GM12891 (cell line): ENCODE measurements at regions not wholly inside any gene's neighbourhood (a gene's known extent, or its start where the extent isn't known, plus 50 kb on each side); places are given as distances from the start of the nearest gene placed in this dataset.

Experiments used
- POLR2A ChIP-seq: IDR thresholded peaks from 2 replicates; pipeline ENCODE4 v1.6.1; 2011; ENCODE audit warnings: low read depth, low read length, control low read depth
- POLR2AphosphoS5 ChIP-seq: IDR thresholded peaks from 2 replicates; pipeline ENCODE4 v1.6.1; 2011; ENCODE audit warnings: low read depth, low read length, control low read depth
- POU2F2 ChIP-seq: IDR thresholded peaks from 2 replicates; pipeline ENCODE4 v1.6.1; 2011; ENCODE audit warnings: low read depth, mild to moderate bottlenecking, control low read depth, low read length, moderate library complexity
- TAF1 ChIP-seq: IDR thresholded peaks from 2 replicates; pipeline ENCODE4 v1.6.1; 2011; ENCODE audit warnings: low read depth, low read length, control low read depth

- TF ChIP-seq POLR2A (no peak), POLR2AphosphoS5 (no peak), TAF1 (no peak), POU2F2 (no peak)
Measured at GRCh38 chr11:38687008-38687407, 2089.0 kb upstream of the RAG2 start.
